HL-60 (cell line): ENCODE measurements at regions not wholly inside any gene's neighbourhood (a gene's known extent, or its start where the extent isn't known, plus 50 kb on each side); places are given as distances from the start of the nearest gene placed in this dataset.

Source experiments
- POLR2AphosphoS5 ChIP-seq: IDR thresholded peaks from 2 replicates; pipeline ENCODE4 v1.6.1; 2012; ENCODE audit warnings: low read depth
- TF ChIP-seq, protein P1 (sequence below): IDR thresholded peaks from one replicate; pipeline ENCODE4 v1.5.1; 2011; ENCODE audit warnings: low read length, control low read depth, inconsistent platforms; ENCODE audit not compliant: insufficient read depth

DNA sequence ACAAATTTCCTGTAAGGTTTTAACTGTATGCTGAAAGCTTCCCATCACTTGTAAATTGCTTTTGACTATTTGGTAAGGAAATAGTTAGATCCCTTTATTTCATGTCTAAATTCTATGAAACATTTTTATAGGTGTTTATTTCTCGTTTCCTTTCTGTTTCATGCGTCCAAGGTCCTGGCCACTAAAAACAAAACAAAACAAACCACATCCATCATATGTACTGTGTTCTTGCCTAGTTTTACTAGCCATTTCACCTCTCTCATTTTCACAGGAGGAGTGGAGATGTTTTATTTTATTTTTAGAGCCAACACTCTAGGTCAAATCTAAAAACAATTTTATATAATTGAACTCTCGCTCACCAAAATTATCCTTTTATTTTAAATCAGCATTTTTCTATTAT, 375.2 kb upstream of the CTSO start:
- TF ChIP-seq, protein P1, sequence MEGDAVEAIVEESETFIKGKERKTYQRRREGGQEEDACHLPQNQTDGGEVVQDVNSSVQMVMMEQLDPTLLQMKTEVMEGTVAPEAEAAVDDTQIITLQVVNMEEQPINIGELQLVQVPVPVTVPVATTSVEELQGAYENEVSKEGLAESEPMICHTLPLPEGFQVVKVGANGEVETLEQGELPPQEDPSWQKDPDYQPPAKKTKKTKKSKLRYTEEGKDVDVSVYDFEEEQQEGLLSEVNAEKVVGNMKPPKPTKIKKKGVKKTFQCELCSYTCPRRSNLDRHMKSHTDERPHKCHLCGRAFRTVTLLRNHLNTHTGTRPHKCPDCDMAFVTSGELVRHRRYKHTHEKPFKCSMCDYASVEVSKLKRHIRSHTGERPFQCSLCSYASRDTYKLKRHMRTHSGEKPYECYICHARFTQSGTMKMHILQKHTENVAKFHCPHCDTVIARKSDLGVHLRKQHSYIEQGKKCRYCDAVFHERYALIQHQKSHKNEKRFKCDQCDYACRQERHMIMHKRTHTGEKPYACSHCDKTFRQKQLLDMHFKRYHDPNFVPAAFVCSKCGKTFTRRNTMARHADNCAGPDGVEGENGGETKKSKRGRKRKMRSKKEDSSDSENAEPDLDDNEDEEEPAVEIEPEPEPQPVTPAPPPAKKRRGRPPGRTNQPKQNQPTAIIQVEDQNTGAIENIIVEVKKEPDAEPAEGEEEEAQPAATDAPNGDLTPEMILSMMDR, result no peak
- TF ChIP-seq POLR2AphosphoS5, result no peak
